HG02571 (cell line): ENCODE measurements at regions not wholly inside any gene's neighbourhood (a gene's known extent, or its start where the extent isn't known, plus 50 kb on each side); places are given as distances from the start of the nearest gene placed in this dataset.

Experiments
- ATAC-seq: cut with Tn5 transposase; IDR thresholded peaks from one replicate; pipeline ENCODE4 v1.9.1; 2021; ENCODE audit warnings: mild to moderate bottlenecking, moderate library complexity; ENCODE audit not compliant: unreplicated experiment

- ATAC-seq, result no peak
Measured at GRCh38 chr13:78719367-78719766, 60.4 kb upstream of the OBI1 start.

GRCh38 chr13:78714717-78715116 lies 55.8 kb upstream of the OBI1 start:
- no peak for ATAC-seq

- ATAC-seq, result no peak
Measured at GRCh38 chr13:78712831-78713230, 53.9 kb upstream of the OBI1 start.

- ATAC-seq, result no peak
Measured at GRCh38 chr13:78709028-78709427, 50.1 kb upstream of the OBI1 start.
